AG04450 (cell line): ENCODE measurements at regions not wholly inside any gene's neighbourhood (a gene's known extent, or its start where the extent isn't known, plus 50 kb on each side); places are given as distances from the start of the nearest gene placed in this dataset.

Source experiments
- CTCF ChIA-PET: fragments of 300-600, 350-600 bp; formaldehyde crosslinking; extraction: SDS; loops from one replicate; lab custom pipeline; 2022; ENCODE audit warnings: antibody characterized with exemption, inconsistent platforms; lab: Charles Lee
- POLR2A ChIA-PET: fragments of 350-600 bp; formaldehyde crosslinking; extraction: SDS; loops from one replicate; lab custom pipeline; 2021; ENCODE audit warnings: antibody characterized with exemption, inconsistent platforms; lab: Yijun Ruan, JAX
- DNase-seq: peaks from one replicate; pipeline ENCODE4 v3.0.0-alpha.2; 2011; ENCODE audit warnings: low read depth, low spot score
- H3K27ac ChIP-seq: one replicate; pipeline ENCODE4 v1.5.1; 2012; ENCODE audit warnings: low read depth, low read length, control low read depth
- H3K27me3 ChIP-seq: one replicate; pipeline ENCODE4 v1.6.0; 2012; ENCODE audit warnings: low read length; ENCODE audit not compliant: control insufficient read depth, insufficient read depth
- H3K4me3 ChIP-seq: 2 replicates; pipeline ENCODE4 v1.5.1; 2011; ENCODE audit warnings: mild to moderate bottlenecking, low read depth, low read length, control low read depth
- H3K9me3 ChIP-seq: 2 replicates; pipeline ENCODE4 v1.5.1; 2012; ENCODE audit warnings: low read length; ENCODE audit not compliant: control insufficient read depth, insufficient read depth
- CTCF ChIP-seq: IDR thresholded peaks from 2 replicates; pipeline ENCODE4 v1.5.1; 2011; ENCODE audit warnings: low read depth, low read length, control low read depth, inconsistent platforms

- no peak overlapping the region for H3K27ac ChIP-seq
- CTCF ChIA-PET, result no interaction called here
- POLR2A ChIA-PET, result no interaction called here
- H3K4me3 ChIP-seq, result no peak overlapping the region
- no peak for TF ChIP-seq CTCF
- no peak for DNase-seq
- H3K9me3 ChIP-seq, result peaks cover 7% of the 10 kb centered on the region
- H3K27me3 ChIP-seq, result no peaks in the 10 kb centered on the region
Measured at GRCh38 chr9:1453636-1454035, 403.5 kb downstream of the DMRT2 start.

DNA sequence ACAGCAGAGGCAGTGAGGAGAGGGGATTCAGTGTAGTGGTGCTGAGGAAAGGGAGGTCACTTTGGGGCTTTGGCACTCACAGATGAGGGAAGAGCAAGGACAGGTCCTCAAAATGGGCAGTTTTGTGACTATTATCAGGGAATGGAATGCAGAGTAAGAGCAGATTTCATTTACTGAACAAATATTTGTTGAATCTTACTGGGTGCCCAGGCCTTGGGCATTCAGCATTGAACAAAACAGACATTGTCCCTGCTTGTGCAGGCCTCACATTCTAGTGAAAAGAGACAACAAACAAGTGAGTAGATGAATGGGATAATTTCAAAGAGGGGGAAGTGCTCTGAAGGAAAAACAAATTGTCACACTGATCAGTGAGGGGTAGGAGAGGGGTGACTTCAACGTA, 404.1 kb downstream of the DMRT2 start:
- ChIA-PET CTCF (no interaction called here), POLR2A (no interaction called here)
- TF ChIP-seq CTCF, result no peak
- Histone ChIP-seq H3K27me3 (no peaks in the 10 kb centered on the region), H3K4me3 (no peak overlapping the region), H3K9me3 (peaks cover 7% of the 10 kb centered on the region), H3K27ac (no peak overlapping the region)
- DNase-seq, result no peak

GRCh38 chr9:1454616-1455347, 404.6 kb downstream of the DMRT2 start:
- ChIA-PET POLR2A (no interaction called here), CTCF (no interaction called here)
- no peak overlapping the region for H3K4me3 ChIP-seq
- H3K27me3 ChIP-seq, result no peaks in the 10 kb centered on the region
- no peak for TF ChIP-seq CTCF
- no peak for DNase-seq
- H3K9me3 ChIP-seq, result peaks cover 7% of the 10 kb centered on the region
- H3K27ac ChIP-seq, result no peak overlapping the region

DNA sequence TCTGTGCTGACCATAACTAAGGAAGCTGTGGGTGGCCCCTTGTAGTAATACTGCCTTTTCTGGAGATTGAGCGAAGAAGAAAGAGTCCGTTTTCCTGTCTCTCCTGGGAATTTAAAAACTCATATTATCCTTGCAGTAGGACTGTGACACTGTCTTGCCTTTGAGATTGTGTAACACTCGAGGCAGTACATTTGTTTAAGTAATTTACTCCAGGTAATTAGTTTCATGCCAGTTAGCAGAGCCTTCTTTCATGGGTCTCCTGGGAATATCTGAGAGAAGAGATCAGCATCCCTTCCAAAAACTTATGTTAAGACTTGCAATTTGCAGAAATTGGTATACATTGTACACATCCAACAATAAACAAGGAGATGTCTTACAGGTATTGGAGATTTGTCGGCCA, 405.6 kb downstream of the DMRT2 start:
- ChIA-PET POLR2A (no interaction called here), CTCF (no interaction called here)
- DNase-seq, result no peak
- H3K4me3 ChIP-seq, result no peak overlapping the region
- no peak for TF ChIP-seq CTCF
- H3K27me3 ChIP-seq, result no peaks in the 10 kb centered on the region
- peaks cover 10% of the 10 kb centered on the region for H3K9me3 ChIP-seq
- no peak overlapping the region for H3K27ac ChIP-seq

GRCh38 chr9:1456301-1457024, 406.3 kb downstream of the DMRT2 start:
- no peak overlapping the region for H3K27ac ChIP-seq
- ChIA-PET CTCF (no interaction called here), POLR2A (no interaction called here)
- no peak for DNase-seq
- no peaks in the 10 kb centered on the region for H3K27me3 ChIP-seq
- H3K9me3 ChIP-seq, result peaks cover 10% of the 10 kb centered on the region
- no peak for TF ChIP-seq CTCF
- H3K4me3 ChIP-seq, result no peak overlapping the region
